GM19324 (cell line): ENCODE measurements at regions not wholly inside any gene's neighbourhood (a gene's known extent, or its start where the extent isn't known, plus 50 kb on each side); places are given as distances from the start of the nearest gene placed in this dataset.

ENCODE experiments used
- ATAC-seq: cut with Tn5 transposase; IDR thresholded peaks from one replicate; pipeline ENCODE4 v1.9.1; 2021; ENCODE audit warnings: mild to moderate bottlenecking, moderate library complexity; ENCODE audit not compliant: unreplicated experiment, low FRiP score

DNA sequence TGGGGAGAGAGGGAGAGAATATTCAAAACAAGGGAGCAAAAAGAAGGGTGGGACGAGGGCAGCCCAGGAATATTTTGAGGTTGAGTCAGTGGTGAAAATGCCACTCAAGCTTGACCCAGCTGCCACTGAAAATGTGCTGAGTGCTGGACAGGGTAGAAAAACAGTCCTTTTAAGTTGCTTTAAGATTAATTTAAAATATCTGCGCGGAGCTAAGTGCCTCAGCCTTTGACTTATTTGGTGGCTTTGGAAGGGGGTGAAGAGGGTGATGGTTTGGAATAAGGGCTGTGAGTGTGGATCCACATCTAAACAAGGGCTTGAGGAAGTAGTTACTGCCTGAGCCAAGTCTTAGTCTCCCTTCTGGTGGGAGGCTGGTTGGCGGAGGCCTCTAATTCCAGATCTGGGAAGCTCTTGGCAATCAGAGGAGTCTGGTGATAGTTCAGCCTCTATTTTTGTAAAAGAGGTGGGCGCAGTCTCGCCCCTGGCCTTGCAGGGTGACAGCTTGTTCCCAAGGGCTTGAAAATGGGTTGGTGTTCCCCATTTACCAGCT lies 280.8 kb upstream of the ROPN1 start:
- ATAC-seq, result no peak

DNA sequence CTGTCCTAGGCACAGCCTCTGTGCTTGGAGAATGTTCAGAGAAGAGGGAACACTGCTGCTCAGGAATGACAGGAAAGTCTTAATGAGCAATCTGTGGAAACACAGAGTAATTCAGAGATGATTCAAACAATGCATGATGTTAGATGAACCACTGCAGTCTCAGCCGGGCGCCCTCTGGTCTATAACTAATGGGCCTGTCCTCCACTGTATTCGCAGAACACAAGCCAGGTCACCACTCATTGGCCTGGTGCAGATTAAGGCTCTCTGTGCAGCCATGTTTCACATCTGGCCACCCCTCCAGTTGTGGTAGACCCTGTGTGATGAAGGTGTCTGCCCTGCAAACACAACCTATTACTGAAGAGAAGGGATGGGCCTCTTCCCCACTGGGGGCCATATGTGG lies 281.7 kb upstream of the ROPN1 start:
- ATAC-seq, result no peak

DNA sequence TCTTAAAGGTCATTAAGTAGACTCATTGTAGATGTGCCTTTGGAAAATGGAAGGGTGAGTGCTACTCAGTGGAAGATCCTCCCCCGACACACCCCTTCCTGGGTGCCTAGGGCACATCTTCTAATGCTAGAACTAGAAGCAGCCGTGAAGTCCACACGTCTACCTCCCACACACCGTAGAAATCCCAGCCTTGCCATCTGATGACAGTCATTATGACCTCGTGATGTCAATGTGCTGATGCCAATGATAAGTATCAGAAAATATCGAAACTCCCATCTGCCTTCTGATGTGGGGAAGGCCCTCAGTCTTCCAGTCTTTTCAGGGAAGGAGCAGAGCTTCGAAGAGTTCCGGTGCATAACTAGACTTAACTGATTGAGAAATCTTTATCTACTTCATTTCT lies 282.1 kb upstream of the ROPN1 start:
- no peak for ATAC-seq

DNA sequence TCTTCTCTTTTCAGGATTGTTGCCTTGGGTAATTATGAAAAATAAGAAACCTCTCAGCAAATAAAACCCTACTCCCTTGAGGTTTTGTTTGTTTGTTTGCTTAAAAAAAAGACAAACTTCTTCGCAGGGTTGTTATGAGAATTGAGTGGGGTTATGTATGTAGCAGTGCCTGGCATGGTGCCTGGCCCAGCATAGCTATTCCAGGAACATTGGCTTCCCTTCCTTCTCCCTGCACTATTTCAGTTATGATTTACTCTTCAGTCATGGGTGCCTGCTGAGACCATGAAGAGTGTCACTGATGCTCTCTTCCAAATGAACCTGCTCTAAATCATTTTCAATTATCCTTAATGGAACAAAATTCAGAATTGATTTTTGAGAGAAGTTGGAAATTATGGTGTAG lies 283.5 kb upstream of the ROPN1 start:
- no peak for ATAC-seq

DNA sequence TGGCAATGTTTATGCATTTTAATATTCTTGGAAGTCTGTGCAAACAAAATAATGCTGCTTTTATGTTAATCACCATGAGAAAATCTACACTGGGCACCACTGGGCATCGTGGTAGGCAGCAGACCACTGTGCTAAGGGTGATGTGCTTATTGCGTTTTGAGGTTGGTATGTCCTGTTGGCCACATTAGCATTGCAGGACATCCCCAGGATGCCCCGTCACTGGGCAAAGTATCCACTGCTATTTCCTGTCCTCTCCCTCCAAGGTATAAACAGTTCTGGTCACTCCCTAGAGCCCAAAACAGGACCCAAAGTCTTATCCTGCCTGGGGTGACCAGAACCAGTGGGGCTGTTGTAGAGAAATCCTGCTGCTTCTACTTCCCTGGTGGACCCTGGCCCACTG lies 284.2 kb upstream of the ROPN1 start:
- no peak for ATAC-seq

DNA sequence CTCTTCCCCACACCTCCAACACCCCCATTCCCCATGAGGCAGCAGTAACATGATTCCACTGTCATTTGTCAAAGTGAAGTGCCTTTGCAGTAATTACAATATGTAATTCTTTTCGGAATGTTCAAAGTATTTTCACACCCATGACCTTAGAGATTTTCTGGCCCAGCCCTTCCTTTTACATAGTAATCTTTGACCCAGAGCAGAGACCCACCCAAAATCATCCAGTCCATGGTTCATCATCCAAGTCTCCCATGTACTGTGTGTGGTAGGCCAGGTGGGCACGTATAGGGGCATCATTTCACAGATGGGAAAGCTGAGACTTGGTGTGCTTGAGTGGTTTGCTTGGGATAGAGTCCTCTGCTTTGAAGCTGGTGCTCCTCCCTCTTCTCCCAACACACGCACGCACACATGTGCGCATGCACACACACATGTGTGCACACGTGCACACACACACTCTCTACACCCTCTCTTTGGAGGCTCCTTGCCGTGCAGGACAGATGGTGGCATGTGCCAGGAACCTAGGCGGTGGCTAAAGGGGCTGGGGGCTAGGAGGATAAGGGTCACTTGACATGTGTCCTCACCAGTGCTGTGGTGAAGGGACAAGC lies 284.7 kb upstream of the ROPN1 start:
- ATAC-seq, result no peak

DNA sequence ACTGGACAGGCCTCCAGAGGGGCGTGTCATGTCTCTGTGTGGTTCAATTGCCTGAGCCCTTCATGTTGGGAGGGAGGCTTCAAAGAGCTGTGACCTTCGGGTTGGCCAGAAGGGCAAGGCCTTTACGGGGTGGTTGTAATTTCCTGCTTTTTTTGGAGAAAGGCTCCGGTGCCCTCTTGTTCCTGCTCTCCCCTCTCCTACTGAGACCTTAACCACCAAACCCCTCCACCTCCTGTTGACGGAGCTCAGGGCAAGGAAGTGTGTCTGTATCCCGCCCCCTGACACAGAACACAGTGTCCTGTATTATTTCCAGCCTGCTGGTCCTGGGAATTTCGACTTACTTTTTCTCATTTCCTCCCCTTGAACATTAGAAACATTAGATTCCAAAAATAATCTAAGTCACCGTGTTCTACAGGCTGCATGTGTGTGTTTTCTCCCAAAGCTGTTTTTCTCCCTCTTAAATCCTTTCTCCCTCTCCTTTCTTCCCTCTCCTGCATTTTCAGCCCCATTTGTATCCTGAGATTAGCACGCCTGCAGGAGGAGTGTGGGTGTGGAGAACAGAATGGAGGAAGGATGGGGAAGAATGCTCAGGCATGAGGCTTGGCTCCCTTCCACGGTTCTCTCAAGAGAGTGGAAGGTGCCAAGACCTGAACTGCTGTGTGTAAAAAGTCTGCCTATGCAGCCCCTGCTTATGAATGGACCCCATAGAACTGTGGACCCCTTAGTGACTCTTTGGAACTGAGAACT lies 285.4 kb upstream of the ROPN1 start:
- no peak for ATAC-seq

DNA sequence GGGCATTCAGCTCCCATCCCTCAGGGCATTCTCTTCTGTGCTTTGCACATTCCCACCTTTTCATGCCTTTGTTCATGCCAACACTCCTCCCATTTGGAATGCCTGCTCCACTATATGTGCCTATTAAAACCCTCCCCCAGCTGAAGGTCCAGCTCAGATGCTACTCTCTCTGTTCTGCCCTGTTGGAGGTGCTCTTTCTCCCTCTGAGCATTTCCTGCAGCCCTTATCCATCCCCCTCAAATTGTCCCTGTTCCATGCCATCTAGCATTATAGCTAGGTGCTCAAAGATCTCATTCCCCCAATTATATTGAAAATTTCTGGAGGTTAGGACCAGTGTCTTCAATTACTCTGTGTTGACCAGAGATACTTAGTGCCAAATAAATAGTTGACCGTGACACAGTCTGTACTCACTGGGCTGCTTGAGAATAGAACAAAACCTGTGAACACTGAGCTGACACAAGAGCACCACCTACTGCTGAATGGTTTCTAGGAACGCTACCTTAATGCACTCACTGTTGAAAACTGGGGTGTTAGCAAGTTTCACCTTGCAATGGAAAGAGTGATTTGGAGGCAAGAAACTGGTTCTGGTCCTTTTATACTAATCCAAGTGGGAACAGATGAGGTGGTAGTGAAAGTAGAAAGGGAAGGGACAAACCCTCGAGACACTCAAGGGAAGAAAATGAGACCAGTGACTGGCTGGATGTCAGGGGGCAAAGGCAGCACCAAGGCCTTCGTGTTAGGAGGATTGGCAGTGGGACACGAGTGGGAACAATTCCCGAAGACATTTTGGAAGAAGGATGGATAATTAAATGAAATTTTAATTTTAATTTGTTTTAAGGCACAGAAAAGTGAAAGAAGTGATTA lies 289.8 kb upstream of the ROPN1 start:
- ATAC-seq, result no peak

DNA sequence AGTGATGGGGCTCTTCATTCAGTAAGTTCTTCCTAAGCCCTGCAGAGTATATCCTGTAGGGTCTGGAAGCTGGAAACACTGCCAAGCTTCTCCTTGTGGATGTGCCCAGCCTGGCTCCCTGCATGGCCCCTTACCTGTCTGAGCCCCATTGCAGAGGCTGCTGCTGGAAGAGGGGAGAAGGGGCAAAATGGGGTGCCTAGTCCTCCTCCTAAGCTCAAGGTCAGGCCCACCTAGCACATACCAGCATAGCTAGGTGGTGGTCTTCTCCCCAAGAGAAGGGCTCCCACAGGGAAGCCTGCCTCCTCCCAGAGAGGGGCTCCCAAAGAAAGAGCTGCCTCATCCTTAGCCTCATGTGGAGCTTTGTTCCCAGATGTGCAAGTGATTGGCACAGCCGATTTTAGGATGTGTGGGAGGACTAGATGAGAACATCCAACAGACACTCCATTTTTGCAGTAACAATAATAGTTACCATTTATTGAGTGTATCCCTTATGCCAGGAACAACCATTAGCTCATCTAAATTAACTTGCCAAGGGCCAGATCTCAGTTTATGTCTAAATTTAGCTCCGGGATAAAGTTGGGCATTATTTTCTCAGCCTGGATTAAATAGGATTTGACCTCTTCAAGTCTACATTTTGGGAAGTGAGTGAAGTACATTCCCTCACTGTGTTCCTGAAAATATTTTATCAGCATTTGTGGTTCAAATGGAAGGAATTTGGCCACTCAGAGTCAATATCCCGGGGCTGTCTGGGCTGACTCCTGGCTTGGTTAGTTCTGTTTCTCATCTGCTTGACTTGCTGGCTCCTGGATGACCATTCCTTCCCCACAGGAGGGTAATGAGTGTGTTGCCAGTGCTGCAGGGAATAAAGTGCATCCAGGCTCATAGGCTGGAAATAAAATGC lies 291.1 kb upstream of the ROPN1 start:
- ATAC-seq, result no peak

DNA sequence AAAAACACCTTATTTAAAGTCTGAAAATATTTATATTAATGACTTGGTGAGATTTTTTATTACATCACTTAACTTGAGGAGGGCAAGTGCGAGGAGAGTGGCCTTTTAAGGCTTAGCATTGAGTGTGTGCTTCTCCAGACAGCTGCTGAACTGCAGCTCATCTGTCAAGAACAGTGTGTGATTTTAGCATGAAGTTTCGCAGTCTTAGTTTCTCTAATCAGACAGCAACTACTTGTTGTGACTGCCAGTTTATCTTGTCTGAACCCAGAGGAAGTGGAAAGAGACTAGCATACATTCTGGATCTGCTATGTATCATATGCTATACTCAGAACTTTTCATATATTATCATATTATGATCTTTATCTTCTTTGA lies 291.7 kb upstream of the ROPN1 start:
- no peak for ATAC-seq

DNA sequence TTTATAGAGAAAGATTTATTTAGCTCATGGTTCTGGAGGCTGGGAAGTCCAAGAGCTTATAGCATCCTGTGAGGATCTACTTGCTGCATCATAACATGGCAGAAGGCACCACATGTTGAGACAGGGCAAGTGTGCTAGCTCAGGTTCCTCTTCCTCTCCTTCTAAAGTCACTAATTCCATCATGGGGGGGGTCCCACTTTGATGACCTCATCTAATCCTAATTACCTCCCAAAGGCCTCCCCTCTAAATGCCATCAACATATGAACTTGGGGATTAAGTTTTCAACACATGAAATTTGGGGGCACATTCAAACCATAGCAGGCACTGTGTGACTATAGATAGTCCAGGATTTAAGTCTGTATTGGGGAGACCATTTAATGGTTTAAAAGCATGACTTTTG lies 297.1 kb upstream of the ROPN1 start:
- ATAC-seq, result no peak

DNA sequence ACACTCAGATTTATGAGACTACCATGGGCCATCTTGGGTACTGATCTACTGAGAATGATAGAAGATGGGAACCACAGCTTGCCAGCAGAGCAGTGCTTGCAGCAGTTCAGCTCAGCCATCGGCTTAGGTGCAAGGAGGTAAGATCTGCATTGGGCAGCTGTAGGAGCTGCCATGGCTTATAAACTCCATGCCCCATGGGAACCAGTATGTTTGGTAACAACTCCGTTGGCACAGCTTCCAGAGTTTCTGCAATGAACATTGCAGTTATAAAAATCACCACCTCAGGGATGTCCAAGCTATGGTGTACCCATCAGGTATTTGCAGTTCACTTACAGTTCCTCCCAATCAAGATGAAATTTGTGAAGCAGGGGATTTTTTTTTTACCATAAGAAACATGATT lies 299.1 kb upstream of the ROPN1 start:
- ATAC-seq, result no peak

DNA sequence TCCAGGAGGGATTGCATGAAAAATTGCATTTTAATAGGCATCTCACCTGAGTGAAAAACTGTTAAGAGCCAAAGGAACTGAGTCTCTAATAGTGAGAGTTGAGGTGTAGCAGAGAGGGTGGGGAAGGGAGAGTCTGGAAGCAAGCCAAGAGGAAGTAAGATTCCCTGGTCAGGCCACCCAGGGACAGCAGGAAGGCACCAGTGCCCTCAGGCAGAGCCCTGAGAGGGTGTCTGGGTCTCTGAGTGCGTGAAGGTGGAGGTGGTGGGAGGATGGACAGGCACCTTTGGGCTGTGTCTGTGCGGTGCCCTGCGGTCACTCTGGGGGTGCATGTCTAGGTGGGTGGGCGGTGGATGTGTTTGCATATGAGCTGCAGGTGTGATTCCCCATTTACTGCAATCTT lies 300.4 kb upstream of the ROPN1 start:
- no peak for ATAC-seq

DNA sequence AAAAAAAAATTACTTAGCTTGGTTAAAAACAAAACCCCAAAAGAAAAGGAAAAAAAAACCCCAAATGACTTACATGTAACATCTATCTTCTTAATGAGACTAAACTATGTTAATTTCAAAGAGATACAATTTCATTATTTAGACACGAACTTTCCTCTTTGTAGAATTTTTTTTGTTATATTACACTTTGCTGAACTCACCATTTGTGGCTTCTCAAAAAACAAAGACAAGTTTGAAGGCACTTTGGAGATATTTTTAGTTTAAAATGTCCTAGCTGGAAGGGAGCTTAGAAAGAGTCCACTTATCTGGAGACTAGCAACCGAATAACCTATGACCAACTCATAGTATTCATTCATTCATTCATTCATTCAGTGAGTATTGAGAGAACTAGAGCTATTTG lies 301.7 kb upstream of the ROPN1 start:
- ATAC-seq, result no peak

DNA sequence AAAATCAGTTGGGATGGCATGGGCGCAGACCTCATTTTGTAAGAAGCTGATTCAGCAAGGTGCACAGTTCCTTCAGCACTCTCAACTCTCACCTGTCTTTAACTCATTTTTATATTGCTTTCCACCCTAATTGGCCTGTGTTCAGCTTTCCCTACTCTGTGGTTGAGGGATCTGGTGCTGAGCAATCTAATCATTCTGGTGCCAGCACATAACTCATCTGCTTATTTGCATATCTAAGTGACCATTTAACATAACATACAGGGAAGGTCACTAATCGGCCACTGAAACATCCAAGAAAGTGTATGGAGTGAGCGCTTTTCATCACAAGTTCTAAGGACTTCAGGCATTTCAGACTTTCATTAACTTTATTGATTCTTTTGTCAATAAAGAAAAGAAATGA lies 303.4 kb upstream of the ROPN1 start:
- no peak for ATAC-seq

DNA sequence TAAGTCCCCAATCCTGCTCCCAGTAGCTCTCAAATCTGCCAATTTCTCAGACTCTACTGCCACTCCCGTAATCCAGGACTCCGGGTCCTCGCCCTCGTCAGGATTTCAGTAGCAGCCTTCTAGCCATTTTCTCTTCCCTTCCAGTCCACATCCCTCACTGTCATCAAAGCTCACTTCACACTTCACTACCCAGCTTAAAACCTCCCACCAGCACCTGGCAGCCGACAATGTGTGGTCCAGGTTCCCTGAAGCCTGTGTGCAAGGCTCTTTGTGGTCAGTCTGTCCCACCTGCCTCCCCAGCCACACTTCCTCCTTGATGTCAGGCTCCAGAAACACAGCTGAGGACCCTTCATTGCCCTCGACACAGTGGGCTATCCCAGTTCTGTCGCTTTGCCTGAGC lies 304.5 kb upstream of the ROPN1 start:
- no peak for ATAC-seq

DNA sequence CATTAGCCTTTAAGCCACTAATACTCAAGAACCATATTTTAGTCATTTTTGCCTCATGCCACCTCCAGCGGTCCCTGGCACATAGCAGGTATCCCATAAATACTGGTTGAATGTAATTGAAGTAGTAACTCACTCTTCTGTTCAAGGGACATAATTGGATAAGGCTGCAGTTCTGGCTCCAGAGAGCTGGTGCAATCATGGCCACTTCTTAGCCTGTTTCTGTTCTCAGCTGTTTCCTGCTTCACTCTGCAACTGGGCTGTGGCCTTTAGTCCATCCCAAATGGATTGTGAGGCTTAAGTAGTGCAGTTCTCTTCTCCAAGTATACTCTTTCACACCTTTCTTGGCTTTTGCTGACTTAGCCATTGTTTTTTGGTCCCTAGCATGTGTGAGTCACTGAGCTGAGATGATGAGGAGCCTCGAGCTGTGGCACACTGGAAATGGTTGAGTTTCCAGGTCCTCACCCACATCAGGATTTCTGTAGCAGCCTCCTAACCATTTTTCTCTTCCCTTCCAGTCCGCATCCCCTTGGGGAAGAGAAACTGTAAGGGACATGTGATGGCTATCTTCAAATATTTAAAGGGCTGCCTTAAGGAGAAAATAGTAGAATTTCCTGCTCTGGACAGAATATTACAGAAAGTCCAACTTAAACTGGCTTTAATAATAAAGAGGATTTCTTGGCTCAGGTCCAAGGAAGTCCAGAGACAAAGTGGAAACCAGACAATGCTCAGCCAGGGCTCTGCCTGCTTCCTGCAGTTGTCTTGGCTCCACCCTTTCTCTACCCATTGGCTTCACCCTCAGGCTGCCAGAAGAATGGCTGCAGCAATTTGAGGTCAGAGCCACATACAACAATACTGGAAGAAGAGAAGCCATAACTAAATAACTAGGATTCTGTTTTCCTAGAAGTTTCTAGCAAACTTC lies 305.4 kb upstream of the ROPN1 start:
- ATAC-seq, result no peak

DNA sequence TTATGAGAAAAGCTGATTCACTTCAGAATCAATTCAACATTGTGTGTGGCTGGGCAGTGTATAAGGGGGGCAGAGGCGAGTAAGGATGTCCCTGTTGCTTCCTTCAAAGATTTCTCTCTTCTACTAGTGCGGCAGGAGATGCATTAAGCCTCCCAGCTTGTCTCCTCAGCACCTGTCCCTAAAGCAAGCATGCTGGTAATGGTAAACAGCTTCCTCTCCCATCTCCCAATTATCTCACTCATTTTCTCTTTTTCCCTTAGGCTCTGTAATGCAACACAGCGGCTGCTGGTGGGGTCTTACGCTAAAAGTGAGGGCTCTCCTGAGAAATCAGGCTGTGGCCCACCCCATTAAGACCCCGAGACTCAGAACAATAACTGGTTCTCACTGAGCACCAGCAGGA lies 306.4 kb upstream of the ROPN1 start:
- no peak for ATAC-seq

DNA sequence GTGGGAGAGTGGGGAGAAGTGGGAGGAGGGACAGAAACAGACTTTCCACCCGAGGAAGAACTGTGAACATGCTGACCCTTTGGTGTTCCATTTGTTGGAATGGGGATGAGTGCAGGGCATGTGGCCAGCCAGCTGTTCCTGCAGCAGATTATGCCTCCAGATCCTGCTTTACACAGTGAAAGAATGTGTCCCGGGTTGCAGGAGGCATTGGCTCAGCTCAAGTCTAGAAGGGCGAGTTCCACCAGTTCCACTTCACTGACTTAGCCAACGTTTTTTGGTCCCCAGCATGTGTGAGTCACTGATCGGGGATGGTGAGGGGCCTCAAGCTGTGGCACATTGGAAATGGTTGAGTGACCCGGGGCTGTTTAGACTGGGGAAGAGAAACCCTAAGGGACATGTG lies 307.0 kb upstream of the ROPN1 start:
- no peak for ATAC-seq
